Calu3 (cell line): ENCODE measurements at regions not wholly inside any gene's neighbourhood (a gene's known extent, or its start where the extent isn't known, plus 50 kb on each side); places are given as distances from the start of the nearest gene placed in this dataset.

Experiments used
- BruUV-seq: library from RNA; stranded (reverse); fragments of 400-500 nt; replicated peaks from 2 replicates; lab custom pipeline; 2021; lab: Mats Ljungman, UMichigan
- CTCF ChIA-PET: fragments of 300-600 bp; sonication (Branson Sonifier 250); formaldehyde crosslinking; loops from one replicate; lab custom pipeline; 2022; ENCODE audit warnings: antibody characterized with exemption; lab: Charles Lee
- DNase-seq: peaks from one replicate; pipeline ENCODE4 v3.0.0; 2022
- H3K27ac Mint-ChIP-seq: one replicate; pipeline ENCODE4 v1.8.0; 2022; ENCODE audit warnings: mixed read lengths; ENCODE audit not compliant: unreplicated experiment
- H3K27me3 Mint-ChIP-seq: one replicate; pipeline ENCODE4 v1.8.0; 2022; ENCODE audit warnings: mixed read lengths; ENCODE audit not compliant: unreplicated experiment
- H3K36me3 Mint-ChIP-seq: one replicate; pipeline ENCODE4 v1.8.0; 2022; ENCODE audit warnings: mild to moderate bottlenecking, moderate library complexity, mixed read lengths; ENCODE audit not compliant: insufficient read depth, unreplicated experiment
- H3K4me1 Mint-ChIP-seq: one replicate; pipeline ENCODE4 v1.8.0; 2022; ENCODE audit warnings: mild to moderate bottlenecking, low read depth, mixed read lengths; ENCODE audit not compliant: unreplicated experiment
- H3K4me3 Mint-ChIP-seq: one replicate; pipeline ENCODE4 v1.8.0; 2022; ENCODE audit warnings: mild to moderate bottlenecking, low read depth, moderate library complexity, mixed read lengths; ENCODE audit not compliant: unreplicated experiment
- H3K9me3 Mint-ChIP-seq: one replicate; pipeline ENCODE4 v1.8.0; 2022; ENCODE audit warnings: low read depth, mixed read lengths; ENCODE audit not compliant: unreplicated experiment
- CTCF ChIP-seq: fragments of 200-600 bp; IDR thresholded peaks from one replicate; pipeline ENCODE4 v1.8.0; 2022; ENCODE audit warnings: antibody characterized with exemption; ENCODE audit not compliant: unreplicated experiment
- intact Hi-C: fragments of 100-400 bp; cut with micrococcal nuclease; formaldehyde crosslinking; loops from one replicate; pipeline ENCODE4 v1.10.0; 2022; ENCODE audit not compliant: unreplicated experiment

DNA sequence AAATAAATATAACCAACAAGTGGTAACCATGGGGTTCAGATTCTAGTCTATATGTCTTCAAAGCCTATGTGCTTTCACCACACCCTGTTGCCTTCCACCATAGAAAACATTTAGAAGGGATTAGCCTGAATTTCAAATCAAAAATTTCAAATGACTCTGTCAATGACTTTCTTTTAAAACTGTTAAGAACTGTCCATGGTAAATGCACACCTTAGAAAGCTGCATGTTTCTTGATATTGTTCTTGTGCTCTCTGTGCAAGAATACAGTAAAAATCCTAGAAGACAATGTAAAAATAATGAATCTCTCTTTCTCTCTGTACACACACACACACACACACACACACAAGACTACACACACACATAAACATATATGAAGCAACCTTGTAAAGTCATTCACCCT, 74.6 kb upstream of the EXOC1L start:
- no peaks in the 10 kb centered on the region for H3K36me3 Mint-ChIP-seq
- CTCF ChIA-PET, result no interaction called here
- no TSS peak for BruUV-seq
- peaks cover 14% of the 10 kb centered on the region for H3K27me3 Mint-ChIP-seq
- TF ChIP-seq CTCF, result no peak
- no peak overlapping the region for H3K27ac Mint-ChIP-seq
- H3K4me3 Mint-ChIP-seq, result no peak overlapping the region
- intact Hi-C loops, result no loop called here
- DNase-seq, result no peak
- no peaks in the 10 kb centered on the region for H3K9me3 Mint-ChIP-seq
- H3K4me1 Mint-ChIP-seq, result no peaks in the 10 kb centered on the region

DNA sequence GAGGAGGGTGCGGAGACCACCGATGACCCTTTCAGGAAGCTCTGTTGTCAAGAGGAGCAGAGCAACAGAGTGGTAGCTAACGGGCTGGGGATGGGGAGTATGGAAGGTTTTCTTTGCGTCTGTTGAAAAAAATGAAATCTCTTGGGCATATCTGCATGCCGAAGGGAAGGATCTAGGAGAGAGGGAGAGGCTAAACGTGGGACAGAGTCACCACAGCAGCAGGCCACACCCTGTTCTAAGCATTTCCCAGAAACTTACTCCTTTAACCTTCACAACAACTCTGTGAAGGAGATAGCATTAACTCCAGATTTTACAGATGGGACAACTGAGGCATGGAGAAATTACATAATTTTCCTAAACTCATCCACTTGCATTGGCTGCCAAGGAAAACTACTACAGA, 71.8 kb upstream of the EXOC1L start:
- no TSS peak for BruUV-seq
- CTCF ChIA-PET, result no interaction called here
- H3K36me3 Mint-ChIP-seq, result no peaks in the 10 kb centered on the region
- no peak for TF ChIP-seq CTCF
- H3K27ac Mint-ChIP-seq, result no peak overlapping the region
- DNase-seq, result no peak
- intact Hi-C loops, result no loop called here
- H3K27me3 Mint-ChIP-seq, result peaks cover 14% of the 10 kb centered on the region
- no peak overlapping the region for H3K4me3 Mint-ChIP-seq
- no peaks in the 10 kb centered on the region for H3K4me1 Mint-ChIP-seq
- no peaks in the 10 kb centered on the region for H3K9me3 Mint-ChIP-seq

GRCh38 chr4:55749666-55750065, 69.9 kb upstream of the EXOC1L start:
- H3K36me3 Mint-ChIP-seq, result no peaks in the 10 kb centered on the region

GRCh38 chr4:55752810-55753209, 66.8 kb upstream of the EXOC1L start:
- CTCF ChIA-PET, result no interaction called here
- intact Hi-C loops, result no loop called here
- no TSS peak for BruUV-seq
- Mint-ChIP-seq H3K27ac (no peak overlapping the region), H3K4me1 (peaks cover 14% of the 10 kb centered on the region), H3K27me3 (peaks cover 4% of the 10 kb centered on the region), H3K9me3 (no peaks in the 10 kb centered on the region), H3K4me3 (no peak overlapping the region), H3K36me3 (no peaks in the 10 kb centered on the region)
- DNase-seq, result no peak
- no peak for TF ChIP-seq CTCF

More at GRCh38 chr4:55749666-55750065, 69.9 kb upstream of the EXOC1L start:
- CTCF ChIA-PET, result no interaction called here
- Mint-ChIP-seq H3K27ac (no peak overlapping the region), H3K4me3 (no peak overlapping the region), H3K27me3 (peaks cover 14% of the 10 kb centered on the region), H3K4me1 (peaks cover 3% of the 10 kb centered on the region), H3K9me3 (no peaks in the 10 kb centered on the region)
- BruUV-seq, result no TSS peak
- no peak for DNase-seq
- intact Hi-C loops, result no loop called here
- TF ChIP-seq CTCF, result no peak
